Fibroblast of mammary gland (primary cell): ENCODE measurements at regions not wholly inside any gene's neighbourhood (a gene's known extent, or its start where the extent isn't known, plus 50 kb on each side); places are given as distances from the start of the nearest gene placed in this dataset.

Experiments used
- DNase-seq: peaks from one replicate; pipeline ENCODE4 v3.0.0-alpha.2; 2010; ENCODE audit warnings: low read depth
- H3K4me3 ChIP-seq: 2 replicates; pipeline ENCODE4 v1.5.1; 2011; ENCODE audit warnings: low read depth, mild to moderate bottlenecking, low read length, moderate library complexity; ENCODE audit not compliant: control insufficient read depth
- TF ChIP-seq, protein P1 (sequence below): conservative IDR thresholded peaks from 2 replicates; pipeline ENCODE4 v1.5.1; 2011; ENCODE audit warnings: low read depth, low read length, inconsistent platforms; ENCODE audit not compliant: control insufficient read depth, insufficient read depth

DNA sequence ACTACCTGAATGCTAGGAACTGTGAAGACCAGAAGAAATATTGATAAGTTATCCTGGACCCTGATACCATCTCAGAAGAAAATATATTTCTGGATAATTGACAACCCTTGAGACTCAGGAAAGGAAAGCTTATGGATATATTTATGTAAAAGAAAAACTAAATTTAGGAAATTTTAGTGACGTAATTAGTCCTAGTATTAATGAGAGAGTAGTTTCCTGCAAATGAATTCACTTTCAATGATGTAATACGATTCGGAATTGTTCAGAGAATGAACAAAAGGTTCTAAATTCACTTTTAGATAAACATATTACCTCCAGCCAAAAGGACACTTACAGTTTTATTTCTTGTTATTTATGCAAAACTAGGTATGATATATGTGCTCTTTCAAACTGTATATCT lies 1120.1 kb upstream of the NCAM2 start:
- H3K4me3 ChIP-seq = no peak overlapping the region
- DNase-seq = no peak
- TF ChIP-seq, protein P1, sequence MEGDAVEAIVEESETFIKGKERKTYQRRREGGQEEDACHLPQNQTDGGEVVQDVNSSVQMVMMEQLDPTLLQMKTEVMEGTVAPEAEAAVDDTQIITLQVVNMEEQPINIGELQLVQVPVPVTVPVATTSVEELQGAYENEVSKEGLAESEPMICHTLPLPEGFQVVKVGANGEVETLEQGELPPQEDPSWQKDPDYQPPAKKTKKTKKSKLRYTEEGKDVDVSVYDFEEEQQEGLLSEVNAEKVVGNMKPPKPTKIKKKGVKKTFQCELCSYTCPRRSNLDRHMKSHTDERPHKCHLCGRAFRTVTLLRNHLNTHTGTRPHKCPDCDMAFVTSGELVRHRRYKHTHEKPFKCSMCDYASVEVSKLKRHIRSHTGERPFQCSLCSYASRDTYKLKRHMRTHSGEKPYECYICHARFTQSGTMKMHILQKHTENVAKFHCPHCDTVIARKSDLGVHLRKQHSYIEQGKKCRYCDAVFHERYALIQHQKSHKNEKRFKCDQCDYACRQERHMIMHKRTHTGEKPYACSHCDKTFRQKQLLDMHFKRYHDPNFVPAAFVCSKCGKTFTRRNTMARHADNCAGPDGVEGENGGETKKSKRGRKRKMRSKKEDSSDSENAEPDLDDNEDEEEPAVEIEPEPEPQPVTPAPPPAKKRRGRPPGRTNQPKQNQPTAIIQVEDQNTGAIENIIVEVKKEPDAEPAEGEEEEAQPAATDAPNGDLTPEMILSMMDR = no peak

GRCh38 chr21:19899645-19900044 lies 1098.6 kb upstream of the NCAM2 start:
- DNase-seq = no peak
- TF ChIP-seq, protein P1 = no peak
- no peak overlapping the region for H3K4me3 ChIP-seq

GRCh38 chr21:19900149-19900548 lies 1098.1 kb upstream of the NCAM2 start:
- TF ChIP-seq, protein P1 = no peak
- H3K4me3 ChIP-seq = no peak overlapping the region
- no peak for DNase-seq

GRCh38 chr21:19908390-19908789 lies 1089.8 kb upstream of the NCAM2 start:
- no peak for DNase-seq
- H3K4me3 ChIP-seq = no peak overlapping the region
- TF ChIP-seq, protein P1 = no peak

- TF ChIP-seq, protein P1 = no peak
- DNase-seq = no peak
- no peak overlapping the region for H3K4me3 ChIP-seq
Measured at GRCh38 chr21:19914028-19914427, 1084.2 kb upstream of the NCAM2 start.

- TF ChIP-seq, protein P1 = no peak
- no peak overlapping the region for H3K4me3 ChIP-seq
- no peak for DNase-seq
Measured at GRCh38 chr21:19921211-19921610, 1077.0 kb upstream of the NCAM2 start.

DNA sequence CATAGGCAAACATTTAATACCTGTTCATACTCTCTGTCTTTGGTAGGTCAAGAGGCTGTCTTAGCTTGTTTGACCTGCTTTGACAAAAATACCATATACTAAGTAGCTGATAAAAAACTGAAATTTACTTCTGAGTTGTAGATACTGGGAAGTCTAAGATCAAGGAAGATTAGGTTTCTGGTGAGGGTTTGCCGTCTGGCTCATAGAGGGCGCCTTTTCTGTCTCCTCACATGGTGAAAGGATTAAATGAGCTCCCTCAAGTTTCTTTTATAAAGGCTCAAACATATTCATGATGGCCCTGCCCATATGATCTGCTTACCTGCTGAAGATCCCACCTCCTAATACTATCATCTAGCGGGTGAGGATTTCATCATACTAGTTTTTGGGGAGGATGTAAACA lies 1076.1 kb upstream of the NCAM2 start:
- DNase-seq = no peak
- TF ChIP-seq, protein P1 = no peak
- no peak overlapping the region for H3K4me3 ChIP-seq
